ENCODE measurements at regions not wholly inside any gene's neighbourhood (a gene's known extent, or its start where the extent isn't known, plus 50 kb on each side); places are given as distances from the start of the nearest gene placed in this dataset.
"Not testable (repeated sequence)": the region's sequence is repeated elsewhere in the genome, so short reads cannot be mapped to it uniquely, and the experiment has no call there.

GRCh38 chr14:58746701-58747100 lies 108.9 kb downstream of the DACT1 start:
- TF ChIP-seq CTCF (IDR thresholded peaks at IDR 0.05; ENCODE audit: low read depth, low read length) = no peak

GRCh38 chr14:58747181-58747580 lies 109.4 kb downstream of the DACT1 start:
- DNase-seq (ENCODE audit: extremely low read depth, low read depth) = peak; percentile 74
- TF ChIP-seq CTCF (IDR thresholded peaks at IDR 0.05; ENCODE audit: low read depth, low read length) = no peak

More at GRCh38 chr14:58746701-58747100, 108.9 kb downstream of the DACT1 start:
- DNase-seq (ENCODE audit: extremely low read depth, low read depth) = no peak

- not testable (repeated sequence) for DNase-seq (ENCODE audit: extremely low read depth, low read depth)
Measured at GRCh38 chr14:58748251-58748650, 110.5 kb downstream of the DACT1 start.

- TF ChIP-seq CTCF (IDR thresholded peaks at IDR 0.05; ENCODE audit: low read depth, low read length) = no peak
- DNase-seq (ENCODE audit: extremely low read depth, low read depth) = peak; percentile 66
Measured at GRCh38 chr14:58749066-58749669, 111.4 kb downstream of the DACT1 start.

- no peak for DNase-seq (ENCODE audit: extremely low read depth, low read depth)
Measured at GRCh38 chr14:58750321-58751269, 112.8 kb downstream of the DACT1 start.

GRCh38 chr14:58751788-58752187 lies 114.0 kb downstream of the DACT1 start:
- no peak for TF ChIP-seq CTCF (IDR thresholded peaks at IDR 0.05; ENCODE audit: low read depth, low read length)
- DNase-seq (ENCODE audit: extremely low read depth, low read depth) = no peak

More at GRCh38 chr14:58750321-58751269, 112.8 kb downstream of the DACT1 start:
- no peak for TF ChIP-seq CTCF (IDR thresholded peaks at IDR 0.05; ENCODE audit: low read depth, low read length)

- TF ChIP-seq CTCF (IDR thresholded peaks at IDR 0.05; ENCODE audit: low read depth, low read length) = no peak
- no peak for DNase-seq (ENCODE audit: extremely low read depth, low read depth)
Measured at GRCh38 chr14:58752289-58752688, 114.5 kb downstream of the DACT1 start.
